Stimulated activated CD4-positive, alpha-beta T cell treated with anti-CD3 and anti-CD28 coated beads, Interleukin-1b, Interleukin-23, amount 100 ng/mL, for 1 hour (primary cell): ENCODE measurements at regions not wholly inside any gene's neighbourhood (a gene's known extent, or its start where the extent isn't known, plus 50 kb on each side); places are given as distances from the start of the nearest gene placed in this dataset.

Source experiments
- DNase-seq, 2 donors: peaks; one replicate each; pipeline ENCODE4 v3.0.0-alpha.2; 2020; ENCODE audit warnings: low read depth in 2 of 2

GRCh38 chr18:34978533-34978893, 62.7 kb upstream of the MAPRE2 start:
- no peak for DNase-seq

DNA sequence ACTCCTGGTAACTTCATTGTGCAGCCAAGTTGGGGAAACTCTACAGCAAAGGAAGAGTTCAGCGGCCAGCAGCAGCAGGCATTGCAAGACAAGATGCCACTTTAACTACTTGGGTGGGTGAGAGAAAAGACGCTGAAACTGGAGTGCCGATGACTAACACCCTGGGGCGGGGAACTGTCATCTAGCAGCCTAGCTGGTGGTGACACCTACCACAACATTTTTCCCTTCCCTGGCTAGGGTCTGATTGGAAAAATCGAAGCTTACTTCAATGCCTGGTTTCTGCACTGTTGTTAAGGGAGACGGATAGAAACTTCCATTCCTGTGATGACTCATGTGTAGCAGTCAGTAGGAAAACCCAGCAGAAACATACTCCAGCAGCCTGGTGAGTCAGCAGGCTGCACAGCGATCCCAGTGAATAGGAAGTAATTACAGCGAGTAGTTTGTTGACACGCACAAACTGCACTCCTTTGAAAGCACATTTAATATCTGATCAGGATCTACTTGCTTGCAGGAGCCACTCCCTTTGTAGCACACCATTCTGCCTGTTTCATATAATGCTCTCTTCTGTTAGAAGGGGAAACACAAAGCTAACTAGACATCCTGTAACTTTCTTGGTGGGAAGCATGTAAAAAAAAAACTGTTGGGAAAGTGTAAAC, 62.1 kb upstream of the MAPRE2 start:
- peak; percentile 42 to 50 for DNase-seq

DNA sequence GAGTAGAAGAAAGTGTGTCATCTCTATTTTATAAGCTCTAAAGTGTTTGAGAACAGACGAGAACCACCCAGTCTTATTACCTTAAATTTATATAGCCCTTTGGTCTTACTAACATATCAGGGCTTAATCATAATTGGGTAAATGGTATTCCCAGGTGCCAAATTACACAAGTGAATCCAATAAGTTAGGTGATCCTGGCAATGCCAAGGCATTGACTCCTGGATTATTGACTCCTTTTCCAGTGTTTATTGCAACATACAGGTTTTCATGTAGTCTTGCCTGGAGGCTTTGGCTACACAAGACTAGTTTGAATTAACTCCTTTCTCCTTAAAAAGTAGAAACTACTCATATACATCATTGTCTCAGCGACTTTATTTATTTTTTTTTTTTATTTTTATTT, 59.7 kb upstream of the MAPRE2 start:
- DNase-seq: no peak

DNA sequence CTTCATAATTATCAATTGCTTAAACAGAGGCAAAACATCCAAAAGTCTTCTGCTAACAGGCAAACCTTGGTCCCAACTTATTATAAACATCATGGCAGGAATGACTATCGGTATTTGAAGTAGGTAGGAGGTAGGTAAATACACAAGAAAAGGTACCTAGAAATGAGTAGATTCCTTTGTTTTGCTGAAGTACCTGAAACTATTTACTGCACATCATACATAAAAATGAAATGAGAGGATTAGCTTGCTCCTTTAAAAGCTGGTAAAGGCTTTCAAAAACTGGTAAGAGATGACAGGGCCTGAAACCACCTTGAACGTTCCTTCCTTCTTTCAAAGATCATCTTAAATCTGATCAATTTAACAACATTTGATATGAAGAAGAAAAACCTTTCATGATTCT, 55.2 kb upstream of the MAPRE2 start:
- DNase-seq: no peak

GRCh38 chr18:34990597-34990996, 50.6 kb upstream of the MAPRE2 start:
- no peak for DNase-seq

GRCh38 chr18:34991152-34991551, 50.1 kb upstream of the MAPRE2 start:
- no peak for DNase-seq
